ENCODE measurements at regions not wholly inside any gene's neighbourhood (a gene's known extent, or its start where the extent isn't known, plus 50 kb on each side); places are given as distances from the start of the nearest gene placed in this dataset.

- H3K36me3 ChIP-seq: no peaks in the 10 kb centered on the region
- peaks cover 7% of the 10 kb centered on the region for H3K27me3 ChIP-seq
- H3K9me3 ChIP-seq: no peaks in the 10 kb centered on the region
- H3K4me3 ChIP-seq: no peak overlapping the region
- no peak overlapping the region for H3K27ac ChIP-seq
- TF ChIP-seq CTCF (IDR thresholded peaks at IDR 0.05) (no peak), EP300 (IDR thresholded peaks at IDR 0.05) (no peak), POLR2AphosphoS5 (IDR thresholded peaks at IDR 0.05) (no peak), POLR2A (IDR thresholded peaks at IDR 0.05) (no peak)
- no peak for DNase-seq (ENCODE audit: low spot score in 2 of 2)
- peaks cover 6% of the 10 kb centered on the region for H3K4me1 ChIP-seq
- WGBS: 62% methylated on average over 4 of the region's 4 CpGs
Measured at GRCh38 chr13:30032263-30032662, 181.8 kb upstream of the UBL3 start.

- Histone ChIP-seq H3K9me3 (no peaks in the 10 kb centered on the region), H3K4me3 (no peak overlapping the region), H3K4me1 (peaks cover 6% of the 10 kb centered on the region), H3K36me3 (no peaks in the 10 kb centered on the region), H3K27me3 (peaks cover 2% of the 10 kb centered on the region), H3K27ac (no peak overlapping the region)
- TF ChIP-seq POLR2A (IDR thresholded peaks at IDR 0.05): no peak
- no peak for DNase-seq (ENCODE audit: low spot score in 2 of 2)
- WGBS: 84% methylated on average over 5 of the region's 5 CpGs
Measured at GRCh38 chr13:30031488-30031887, 181.1 kb upstream of the UBL3 start.

- DNase-seq (ENCODE audit: low spot score in 2 of 2): no peak
- H3K27me3 ChIP-seq: no peaks in the 10 kb centered on the region
- H3K36me3 ChIP-seq: no peaks in the 10 kb centered on the region
- no peak overlapping the region for H3K4me3 ChIP-seq
- H3K4me1 ChIP-seq: peaks cover 6% of the 10 kb centered on the region
- 62% methylated on average over 4 of the region's 4 CpGs for WGBS
- H3K27ac ChIP-seq: no peak overlapping the region
- no peaks in the 10 kb centered on the region for H3K9me3 ChIP-seq
- no peak for TF ChIP-seq POLR2AphosphoS5 (IDR thresholded peaks at IDR 0.05)
- no peak for TF ChIP-seq POLR2A (IDR thresholded peaks at IDR 0.05)
- TF ChIP-seq EP300 (IDR thresholded peaks at IDR 0.05): no peak
- TF ChIP-seq CTCF (IDR thresholded peaks at IDR 0.05): no peak
Measured at GRCh38 chr13:30030141-30030750, 179.8 kb upstream of the UBL3 start.

- Histone ChIP-seq H3K36me3 (no peaks in the 10 kb centered on the region), H3K4me1 (peaks cover 3% of the 10 kb centered on the region), H3K27ac (no peak overlapping the region), H3K9me3 (no peaks in the 10 kb centered on the region), H3K4me3 (no peak overlapping the region), H3K27me3 (no peaks in the 10 kb centered on the region)
- no peak for TF ChIP-seq CTCF (IDR thresholded peaks at IDR 0.05)
- TF ChIP-seq EP300 (IDR thresholded peaks at IDR 0.05): no peak
- no peak for TF ChIP-seq POLR2A (IDR thresholded peaks at IDR 0.05)
- no peak for TF ChIP-seq POLR2AphosphoS5 (IDR thresholded peaks at IDR 0.05)
- DNase-seq (ENCODE audit: low spot score in 2 of 2): no peak
- 85% methylated on average over 6 of the region's 6 CpGs for WGBS
Measured at GRCh38 chr13:30027569-30028455, 177.4 kb upstream of the UBL3 start.

GRCh38 chr13:30026909-30027308 lies 176.5 kb upstream of the UBL3 start:
- Histone ChIP-seq H3K4me1 (no peaks in the 10 kb centered on the region), H3K9me3 (no peaks in the 10 kb centered on the region), H3K27ac (no peak overlapping the region), H3K27me3 (no peaks in the 10 kb centered on the region), H3K36me3 (no peaks in the 10 kb centered on the region), H3K4me3 (no peak overlapping the region)
- TF ChIP-seq POLR2A (IDR thresholded peaks at IDR 0.05): no peak
- no peak for TF ChIP-seq CTCF (IDR thresholded peaks at IDR 0.05)
- TF ChIP-seq EP300 (IDR thresholded peaks at IDR 0.05): no peak
- TF ChIP-seq POLR2AphosphoS5 (IDR thresholded peaks at IDR 0.05): no peak
- 80% methylated on average over 5 of the region's 5 CpGs for whole genome bisulfite sequencing
- no peak for DNase-seq (ENCODE audit: low spot score in 2 of 2)
